Muscle of leg (tissue), 3 donors: ENCODE measurements at regions not wholly inside any gene's neighbourhood (a gene's known extent, or its start where the extent isn't known, plus 50 kb on each side); places are given as distances from the start of the nearest gene placed in this dataset.

Source experiments
- DNase-seq: peaks from one replicate; pipeline ENCODE4 v3.0.0; 2013
- H3K27ac ChIP-seq: one replicate; pipeline ENCODE4 v1.5.1; 2013; ENCODE audit warnings: mild to moderate bottlenecking, low read length, control low read depth
- H3K27me3 ChIP-seq: one replicate; pipeline ENCODE4 v1.6.1; 2013; ENCODE audit warnings: low read length; ENCODE audit not compliant: control insufficient read depth, insufficient read depth
- H3K36me3 ChIP-seq: one replicate; pipeline ENCODE4 v1.6.1; 2013; ENCODE audit warnings: low read length; ENCODE audit not compliant: control insufficient read depth, insufficient read depth
- H3K4me1 ChIP-seq: one replicate; pipeline ENCODE4 v1.6.1; 2013; ENCODE audit warnings: low read length; ENCODE audit not compliant: control insufficient read depth, insufficient read depth
- H3K4me3 ChIP-seq: one replicate; pipeline ENCODE4 v1.5.1; 2013; ENCODE audit warnings: low read length, control low read depth
- H3K9me3 ChIP-seq: replicated peaks from 2 replicates; pipeline ENCODE4 v1.6.1; 2013; ENCODE audit warnings: low read depth, low read length; ENCODE audit not compliant: control insufficient read depth
- WGBS: methylation state at CpG from one replicate; pipeline ENCODE4 v1.1.5; 2013; ENCODE audit warnings: missing lambda C conversion rate; ENCODE audit not compliant: insufficient coverage; 5-methylcytosine and 5-hydroxymethylcytosine counted together

DNA sequence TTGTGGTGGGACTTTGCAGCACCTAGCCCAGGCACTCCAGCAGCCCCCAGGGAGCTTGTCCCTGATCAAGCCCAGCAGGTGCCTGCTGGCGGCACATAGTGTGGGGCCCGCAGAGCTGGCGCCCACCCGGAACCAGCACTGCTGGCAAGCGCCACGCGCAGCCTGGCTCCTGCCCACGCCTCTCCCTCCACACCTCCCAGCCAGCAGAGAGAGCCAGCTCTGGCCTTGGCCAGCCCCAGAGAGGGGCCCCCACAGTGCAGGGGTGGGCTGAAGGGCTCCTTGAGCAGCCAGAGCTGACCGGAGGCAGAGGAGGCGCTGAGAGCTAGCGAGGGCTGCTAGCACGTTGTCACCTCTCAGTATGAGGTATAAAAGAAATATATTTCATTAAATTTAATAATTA is 716.5 kb upstream of the MAP3K7 start:
- 90% methylated on average over 2 of the region's 12 CpGs for WGBS

DNA sequence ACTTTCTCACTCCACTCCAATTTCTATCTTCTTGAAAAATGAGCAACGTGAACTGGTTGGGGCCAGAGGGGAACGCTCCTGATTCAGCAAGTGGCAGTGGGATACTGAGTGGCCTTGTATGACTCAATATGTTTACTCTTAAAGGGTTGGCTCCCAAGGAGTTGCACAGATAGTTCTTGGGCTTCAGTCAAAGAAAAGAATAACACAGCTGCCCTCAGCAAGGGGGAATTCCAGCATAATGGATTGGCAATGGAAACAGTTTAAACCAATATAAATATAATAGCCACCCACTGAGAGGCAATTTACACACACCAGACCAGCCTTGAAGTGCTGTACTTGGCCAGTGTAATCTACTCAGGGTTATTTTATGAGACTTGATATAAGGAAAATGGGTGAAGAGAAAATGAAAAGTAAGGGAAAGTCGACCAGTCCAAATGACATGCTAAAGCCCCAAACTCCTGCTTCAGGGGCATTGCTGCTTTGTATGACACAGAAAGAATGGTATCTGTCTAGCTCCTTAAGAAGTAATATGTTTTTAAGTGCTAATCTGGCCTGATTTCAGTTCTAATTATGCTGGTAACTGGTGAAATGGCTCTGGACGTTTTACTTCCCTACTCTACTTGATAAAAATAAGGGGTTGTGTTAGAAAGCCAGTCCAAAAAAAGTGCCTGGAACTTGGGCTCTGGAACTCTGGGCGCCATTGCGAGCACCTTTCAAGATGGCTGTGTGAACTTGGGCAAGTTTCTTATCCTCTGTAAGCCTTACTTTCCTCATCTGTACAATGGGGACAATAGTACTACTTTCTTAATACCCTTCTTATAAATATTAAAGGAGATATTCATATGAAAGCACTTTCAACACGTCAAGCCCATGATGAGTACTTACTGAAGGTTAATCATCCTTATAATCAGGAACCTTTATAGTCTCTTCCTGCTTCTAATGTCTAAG is 712.9 kb upstream of the MAP3K7 start:
- Histone ChIP-seq H3K27me3 (no peaks in the 10 kb centered on the region), H3K9me3 (no peaks in the 10 kb centered on the region), H3K4me3 (no peak overlapping the region), H3K4me1 (no peaks in the 10 kb centered on the region), H3K36me3 (no peaks in the 10 kb centered on the region), H3K27ac (no peak overlapping the region)
- peak; percentile 14 for DNase-seq
- WGBS: 8% methylated on average over 2 of the region's 7 CpGs

More for the DNA sequence above, 716.5 kb upstream of the MAP3K7 start:
- H3K27me3 ChIP-seq: no peaks in the 10 kb centered on the region
- H3K4me3 ChIP-seq: no peak overlapping the region
- no peaks in the 10 kb centered on the region for H3K4me1 ChIP-seq
- H3K36me3 ChIP-seq: no peaks in the 10 kb centered on the region
- no peak for DNase-seq
- no peaks in the 10 kb centered on the region for H3K9me3 ChIP-seq
- no peak overlapping the region for H3K27ac ChIP-seq

DNA sequence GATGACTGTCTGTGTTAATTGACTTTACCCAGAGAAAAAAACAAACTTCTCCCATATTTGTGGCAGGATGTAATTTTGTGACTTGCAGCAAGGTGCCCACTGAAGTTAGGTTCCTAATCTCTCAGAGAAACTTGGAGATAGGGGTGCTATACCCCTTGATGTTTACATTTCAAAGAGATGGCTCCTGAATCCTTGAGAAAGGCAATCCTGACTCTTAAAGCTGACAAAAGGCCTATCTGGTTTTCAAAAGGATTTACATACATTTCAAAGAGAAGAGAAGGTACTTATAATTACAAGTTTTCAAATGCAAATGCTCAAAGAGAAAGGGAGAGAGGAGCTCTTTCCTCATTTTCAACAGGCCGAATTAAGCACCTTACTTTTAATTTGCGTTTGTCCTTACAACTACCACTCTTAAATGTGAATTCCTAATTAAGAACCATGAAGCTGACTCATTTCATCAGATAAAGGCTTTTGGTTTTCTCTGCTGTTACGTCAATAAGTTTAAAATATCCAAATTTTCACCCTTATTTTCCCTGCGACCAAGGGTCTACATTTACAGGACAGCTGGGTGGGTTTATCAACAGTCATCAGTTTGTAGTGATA is 711.8 kb upstream of the MAP3K7 start:
- no peaks in the 10 kb centered on the region for H3K4me1 ChIP-seq
- no peaks in the 10 kb centered on the region for H3K36me3 ChIP-seq
- no peaks in the 10 kb centered on the region for H3K27me3 ChIP-seq
- H3K9me3 ChIP-seq: no peaks in the 10 kb centered on the region
- no peak for DNase-seq
- no peak overlapping the region for H3K4me3 ChIP-seq
- no peak overlapping the region for H3K27ac ChIP-seq
- WGBS: no CpG with 5 or more reads among the region's 4 CpGs

DNA sequence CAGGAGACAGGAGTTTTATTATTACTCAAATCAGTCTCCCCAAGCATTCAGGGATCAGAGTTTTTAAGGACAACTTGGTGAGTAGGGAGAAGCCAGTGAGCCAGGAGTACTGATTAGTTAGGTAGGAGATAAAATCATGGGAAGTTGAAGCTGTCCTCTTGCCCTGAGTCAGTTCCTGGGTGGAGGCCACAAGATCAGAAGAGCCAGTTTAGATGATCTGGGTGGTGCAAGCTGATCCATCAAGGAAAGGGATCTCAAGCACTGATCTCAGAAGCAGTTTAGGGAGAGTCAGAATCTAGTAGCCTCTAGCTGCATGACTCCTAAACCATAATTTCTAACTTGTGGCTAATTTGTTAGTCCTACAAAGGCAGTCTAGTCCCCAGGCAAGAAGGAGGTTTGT is 706.5 kb upstream of the MAP3K7 start:
- Histone ChIP-seq H3K36me3 (no peaks in the 10 kb centered on the region), H3K27ac (no peak overlapping the region), H3K9me3 (no peaks in the 10 kb centered on the region), H3K4me1 (no peaks in the 10 kb centered on the region), H3K4me3 (no peak overlapping the region), H3K27me3 (no peaks in the 10 kb centered on the region)
- no peak for DNase-seq

DNA sequence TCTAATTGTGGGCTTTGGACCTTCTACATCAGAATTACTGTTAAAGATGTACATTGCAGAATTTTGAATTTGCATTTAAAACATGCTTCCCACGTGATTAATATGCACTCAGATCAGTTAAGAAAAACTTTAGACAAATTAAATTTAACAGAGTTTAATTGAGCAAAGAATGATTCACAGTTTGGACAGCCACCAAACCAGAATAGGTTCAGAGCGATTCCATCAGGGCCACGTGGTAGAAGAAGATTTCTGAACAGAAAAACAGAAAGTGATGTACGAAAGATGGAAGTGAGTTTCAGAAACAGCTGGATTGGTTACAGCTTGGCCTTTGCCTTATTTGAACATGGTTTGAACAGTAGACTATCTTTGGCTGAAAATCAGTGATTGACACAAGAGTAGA is 704.2 kb upstream of the MAP3K7 start:
- Histone ChIP-seq H3K27me3 (no peaks in the 10 kb centered on the region), H3K27ac (no peak overlapping the region), H3K4me3 (no peak overlapping the region), H3K4me1 (no peaks in the 10 kb centered on the region), H3K36me3 (no peaks in the 10 kb centered on the region), H3K9me3 (no peaks in the 10 kb centered on the region)
- DNase-seq: no peak
- 57% methylated on average over 1 of the region's 4 CpGs for WGBS

DNA sequence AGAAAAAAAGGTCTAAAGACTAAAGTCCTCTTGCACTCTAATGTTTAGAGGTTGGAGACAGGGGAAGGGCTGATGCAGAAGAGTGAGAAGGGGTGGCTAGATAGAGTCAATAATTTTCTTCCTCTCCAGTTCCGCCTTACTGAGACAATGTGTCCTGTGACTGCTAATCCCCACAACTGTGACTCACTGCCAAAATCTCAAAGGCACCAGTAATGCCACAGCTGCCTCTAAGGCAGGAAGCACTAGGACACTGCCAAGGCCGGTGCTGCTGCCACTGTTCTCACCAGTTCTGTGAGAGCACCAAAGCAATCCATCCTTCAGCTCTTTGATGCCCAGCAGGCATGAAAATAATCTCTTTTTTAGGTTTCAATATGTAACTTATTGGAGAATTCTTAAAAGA is 701.9 kb upstream of the MAP3K7 start:
- Histone ChIP-seq H3K36me3 (no peaks in the 10 kb centered on the region), H3K9me3 (no peaks in the 10 kb centered on the region), H3K27ac (no peak overlapping the region), H3K27me3 (no peaks in the 10 kb centered on the region), H3K4me3 (no peak overlapping the region), H3K4me1 (no peaks in the 10 kb centered on the region)
- no CpG with 5 or more reads among the region's 2 CpGs for WGBS
- peak; percentile 61 for DNase-seq

DNA sequence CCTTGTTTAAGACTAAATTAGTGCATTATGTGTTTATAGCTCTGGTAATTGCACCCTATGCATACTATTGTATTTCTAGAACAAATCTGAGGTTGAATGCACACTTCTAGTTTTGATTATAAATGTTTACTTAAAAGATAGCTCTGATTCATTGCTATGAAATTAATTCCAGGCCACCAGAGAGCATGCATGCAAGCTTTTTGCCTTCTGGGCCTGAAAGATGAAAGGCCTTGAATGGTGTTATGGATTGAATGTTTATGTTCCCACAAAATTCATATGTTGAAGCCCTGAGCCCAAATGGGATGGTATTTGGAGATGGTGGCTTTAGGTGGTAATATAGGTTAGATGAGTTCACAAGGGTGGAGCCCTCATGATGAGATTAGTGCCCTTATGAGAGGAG is 695.0 kb upstream of the MAP3K7 start:
- H3K4me3 ChIP-seq: no peak overlapping the region

DNA sequence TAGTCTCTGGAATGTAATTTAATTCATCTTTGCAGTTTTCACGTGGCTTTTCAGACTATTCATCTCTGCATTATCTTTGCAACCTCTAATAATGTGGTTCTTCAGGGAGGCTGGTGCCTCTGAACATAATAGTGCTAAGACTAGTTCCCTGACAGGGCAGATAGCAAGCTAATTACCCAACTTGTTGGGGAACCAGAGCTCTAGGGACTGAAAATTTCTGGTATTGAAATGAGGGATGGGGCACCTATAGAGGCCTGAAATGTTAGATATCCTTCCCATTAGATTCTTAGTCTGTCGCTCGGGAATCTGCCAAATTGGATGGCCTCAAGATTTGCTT is 693.6 kb upstream of the MAP3K7 start:
- Histone ChIP-seq H3K27me3 (no peaks in the 10 kb centered on the region), H3K4me3 (no peak overlapping the region), H3K9me3 (peaks cover 3% of the 10 kb centered on the region), H3K4me1 (no peaks in the 10 kb centered on the region), H3K36me3 (no peaks in the 10 kb centered on the region), H3K27ac (no peak overlapping the region)
- peak; percentile 5 for DNase-seq
- no CpG with 5 or more reads among the region's 3 CpGs for WGBS

More for the DNA sequence above, 695.0 kb upstream of the MAP3K7 start:
- Histone ChIP-seq H3K4me1 (no peaks in the 10 kb centered on the region), H3K27me3 (no peaks in the 10 kb centered on the region), H3K27ac (no peak overlapping the region), H3K9me3 (peaks cover 3% of the 10 kb centered on the region), H3K36me3 (no peaks in the 10 kb centered on the region)
- DNase-seq: no peak

DNA sequence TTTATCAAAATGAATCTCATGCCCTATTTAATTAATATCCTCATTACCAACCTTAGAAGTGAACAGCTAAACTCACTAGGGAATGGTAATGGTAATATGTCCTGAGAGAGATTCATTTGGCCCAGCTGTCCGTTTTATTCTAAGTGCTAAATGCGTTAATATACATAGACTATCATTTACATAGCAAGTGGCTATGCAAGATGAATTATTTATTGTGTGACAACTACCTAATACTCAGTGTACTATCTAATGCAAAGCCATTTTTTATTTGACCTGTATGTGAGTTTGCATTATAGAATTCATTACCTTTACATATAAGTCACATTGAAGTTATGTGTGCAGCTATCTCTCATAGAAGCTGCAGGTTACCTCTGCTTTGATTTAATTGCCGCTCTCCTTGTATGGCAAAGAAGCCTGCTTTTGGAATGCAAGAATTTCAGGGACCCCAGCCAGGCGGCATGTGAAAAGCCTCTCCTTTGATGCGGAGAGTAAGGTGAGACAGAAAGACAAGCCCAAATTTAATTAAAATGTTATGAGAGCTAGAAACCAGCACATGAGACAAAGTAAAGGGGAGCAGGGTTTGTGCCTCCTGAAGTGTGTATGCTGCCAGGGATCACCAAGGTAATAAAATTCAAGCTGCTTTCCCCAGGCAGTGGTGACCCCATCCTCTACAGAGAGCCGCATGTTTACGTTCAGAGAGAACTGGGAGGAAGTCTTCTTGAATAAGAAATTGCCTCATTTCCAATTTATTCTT is 693.0 kb upstream of the MAP3K7 start:
- Histone ChIP-seq H3K9me3 (peaks cover 3% of the 10 kb centered on the region), H3K27me3 (no peaks in the 10 kb centered on the region), H3K36me3 (no peaks in the 10 kb centered on the region), H3K27ac (no peak overlapping the region), H3K4me3 (no peak overlapping the region), H3K4me1 (no peaks in the 10 kb centered on the region)
- no peak for DNase-seq
- whole genome bisulfite sequencing: 71% methylated on average over 3 of the region's 7 CpGs

DNA sequence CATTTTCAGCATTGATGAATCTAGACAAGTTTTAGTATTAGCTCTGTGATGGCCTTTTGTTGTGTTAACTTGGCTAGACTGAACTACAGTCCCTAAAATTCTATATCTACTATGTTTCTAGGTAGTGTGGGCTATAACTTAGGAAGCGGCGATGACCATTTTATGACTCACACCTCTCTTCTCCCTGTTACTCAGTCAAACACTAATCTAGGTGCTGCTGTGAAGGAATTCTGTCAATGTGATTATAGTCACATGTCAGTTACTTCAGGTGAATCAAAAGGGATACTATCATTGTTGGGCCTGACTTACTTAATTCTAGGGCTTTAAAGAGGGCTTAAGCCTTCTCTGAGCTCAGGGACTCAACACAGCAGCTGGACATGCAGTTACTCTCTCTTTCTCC is 691.5 kb upstream of the MAP3K7 start:
- H3K9me3 ChIP-seq: peaks cover 3% of the 10 kb centered on the region
- no peaks in the 10 kb centered on the region for H3K4me1 ChIP-seq
- no peaks in the 10 kb centered on the region for H3K36me3 ChIP-seq
- H3K27ac ChIP-seq: no peak overlapping the region
- no peak for DNase-seq
- H3K27me3 ChIP-seq: no peaks in the 10 kb centered on the region
- H3K4me3 ChIP-seq: no peak overlapping the region
- no CpG with 5 or more reads among the region's 2 CpGs for WGBS
